Activated CD4-positive, CD25-positive, alpha-beta regulatory T cell treated with anti-CD3 and anti-CD28 coated beads, Interleukin-2, amount 50 U/mL, for 72 hours (primary cell): ENCODE measurements at regions not wholly inside any gene's neighbourhood (a gene's known extent, or its start where the extent isn't known, plus 50 kb on each side); places are given as distances from the start of the nearest gene placed in this dataset.

ENCODE experiments used
- DNase-seq: peaks from one replicate; pipeline ENCODE4 v3.0.0; 2021

DNA sequence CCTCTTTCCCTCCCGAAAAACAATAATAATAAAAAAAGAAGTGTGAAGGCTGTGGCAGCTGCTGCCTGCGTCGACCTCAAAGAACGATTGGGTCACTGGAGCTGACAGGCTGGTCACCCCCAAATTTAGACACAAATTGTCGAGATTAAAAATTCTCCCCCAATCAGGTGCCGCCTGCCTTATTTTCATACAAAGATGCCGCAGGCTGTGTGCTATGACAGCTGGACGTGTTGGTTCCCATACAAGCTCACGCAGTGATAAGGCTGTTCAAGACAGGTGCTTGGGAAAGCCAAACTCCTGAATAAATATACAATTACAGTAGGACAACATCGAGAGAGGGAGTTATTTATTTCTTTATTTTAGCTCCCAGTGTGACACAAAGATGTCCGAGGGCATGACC is 1041.8 kb downstream of the VRK1 start:
- no peak for DNase-seq

DNA sequence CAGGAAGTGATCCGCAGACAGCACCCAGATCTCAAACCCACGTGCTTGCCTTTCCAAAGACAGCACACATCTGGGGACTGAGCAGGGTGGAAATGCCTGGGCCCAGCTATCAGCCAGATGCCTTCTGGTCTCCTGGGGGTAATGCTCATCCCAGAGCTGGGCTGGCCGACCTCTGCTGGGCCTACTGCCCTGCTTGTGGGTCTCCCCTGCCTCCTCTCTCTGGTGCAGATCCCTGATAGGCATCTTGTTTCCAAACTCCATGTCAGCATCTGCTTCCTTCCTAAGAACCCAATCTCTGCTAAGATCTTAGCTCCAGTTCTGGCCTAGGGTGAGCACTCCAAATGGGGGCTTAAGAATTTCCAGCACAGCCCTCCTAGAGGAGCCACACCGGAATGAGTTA is 1043.0 kb downstream of the VRK1 start:
- no peak for DNase-seq

DNA sequence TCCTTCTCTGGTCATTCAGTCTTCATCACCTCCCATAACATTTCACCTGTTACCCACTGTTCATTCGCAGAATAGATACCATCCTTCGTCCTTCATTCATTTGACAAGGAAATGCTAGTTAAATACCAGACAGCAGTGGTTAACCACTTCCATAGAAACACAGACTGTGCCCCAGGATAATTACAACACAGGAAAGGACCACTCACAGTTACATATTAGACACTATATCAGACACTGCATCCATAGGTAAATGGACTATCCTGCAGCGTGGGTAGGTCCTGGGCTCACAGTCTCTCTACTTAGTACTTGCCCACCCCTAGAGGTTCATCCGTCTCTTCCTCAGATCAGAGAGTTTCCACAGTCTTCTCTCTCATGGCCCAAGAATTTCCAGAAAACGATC is 1044.6 kb downstream of the VRK1 start:
- no peak for DNase-seq

DNA sequence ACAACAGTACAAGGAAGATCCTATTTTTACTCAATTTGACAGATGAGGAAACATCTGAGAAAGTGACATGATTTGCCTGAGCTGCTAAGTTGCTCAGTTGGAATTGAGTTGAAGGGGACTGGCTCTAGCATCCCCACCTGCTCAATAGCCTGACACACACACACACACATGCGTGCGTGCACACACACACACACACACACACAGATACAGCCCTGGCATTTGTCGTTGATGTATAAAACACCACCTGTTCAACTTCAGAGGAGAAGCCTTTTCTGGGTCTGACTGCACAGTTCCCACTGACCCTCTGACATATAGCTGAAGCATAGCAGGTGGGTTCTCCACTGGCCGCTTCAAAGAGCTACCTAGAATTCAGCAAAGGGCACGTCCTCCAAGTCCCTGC is 1045.9 kb downstream of the VRK1 start:
- DNase-seq: no peak

DNA sequence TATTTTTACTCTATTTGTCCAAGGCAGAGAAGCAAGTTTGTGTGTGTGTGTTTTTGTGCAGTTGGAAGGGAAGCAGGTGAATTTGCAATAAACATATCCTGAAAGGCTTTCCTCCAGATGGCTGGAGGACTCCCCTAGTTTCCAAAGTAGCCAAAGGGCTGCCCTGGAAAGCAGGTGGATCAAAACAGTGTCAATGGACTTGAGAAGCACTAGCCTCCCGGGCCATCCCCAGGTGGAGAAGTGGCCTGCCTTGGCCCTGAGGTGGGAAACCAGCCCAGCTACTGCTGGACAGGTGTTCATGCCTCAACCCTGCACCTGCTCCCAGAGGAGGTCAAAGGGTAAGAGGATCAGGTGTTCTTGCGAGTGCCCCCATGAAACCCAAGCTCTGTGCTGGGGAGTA is 1046.9 kb downstream of the VRK1 start:
- DNase-seq: no peak

DNA sequence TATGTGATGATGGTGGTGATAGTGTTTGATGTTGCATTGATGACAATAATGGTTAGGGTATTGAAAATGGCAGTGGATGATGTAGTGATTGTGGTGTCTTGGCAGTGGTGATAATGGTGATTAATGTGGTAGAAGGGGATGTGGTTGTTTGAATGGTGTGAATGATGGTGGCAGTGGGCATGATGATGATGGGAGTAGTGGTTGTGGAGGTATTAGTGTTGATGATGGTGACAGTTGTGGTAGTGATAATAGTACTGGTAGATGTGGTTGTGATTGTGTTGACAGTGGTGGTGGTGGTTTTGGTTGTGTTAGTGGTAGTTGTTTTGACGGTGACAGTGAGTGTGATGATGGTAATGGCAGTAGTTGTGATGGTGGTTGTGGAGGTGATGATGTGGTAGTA is 1049.0 kb downstream of the VRK1 start:
- no peak for DNase-seq

DNA sequence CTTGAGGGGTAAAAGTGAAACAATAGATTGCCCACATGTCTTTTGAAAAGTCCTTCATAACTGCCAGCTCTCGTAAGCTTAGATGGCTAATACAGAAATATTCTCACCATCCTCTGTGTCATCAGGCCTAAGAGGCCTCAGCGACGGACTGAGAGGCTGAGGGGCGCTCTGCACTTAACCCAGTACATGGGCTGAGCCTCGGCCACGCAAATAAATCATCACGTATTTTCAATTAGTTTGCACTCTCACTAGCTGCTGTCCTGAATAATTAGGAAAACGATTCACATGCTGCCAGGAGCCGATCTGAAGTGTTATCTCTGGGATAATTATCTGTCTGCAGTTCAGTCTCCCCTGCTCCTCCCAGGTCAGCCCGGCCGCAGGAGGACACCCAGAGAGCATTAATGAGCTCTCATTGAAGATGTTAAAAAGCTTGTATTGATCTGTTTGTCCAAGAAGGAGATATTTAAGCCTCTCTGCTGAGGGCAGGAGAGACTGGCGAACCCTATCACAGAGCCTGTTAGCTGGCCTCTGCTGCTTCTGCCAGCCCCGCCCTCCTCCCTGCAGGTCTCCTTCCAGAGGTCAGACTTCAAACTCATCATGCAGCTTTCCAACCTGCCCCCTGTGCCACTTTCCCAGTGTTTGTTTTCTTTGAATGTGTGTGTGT is 1051.3 kb downstream of the VRK1 start:
- DNase-seq: no peak

DNA sequence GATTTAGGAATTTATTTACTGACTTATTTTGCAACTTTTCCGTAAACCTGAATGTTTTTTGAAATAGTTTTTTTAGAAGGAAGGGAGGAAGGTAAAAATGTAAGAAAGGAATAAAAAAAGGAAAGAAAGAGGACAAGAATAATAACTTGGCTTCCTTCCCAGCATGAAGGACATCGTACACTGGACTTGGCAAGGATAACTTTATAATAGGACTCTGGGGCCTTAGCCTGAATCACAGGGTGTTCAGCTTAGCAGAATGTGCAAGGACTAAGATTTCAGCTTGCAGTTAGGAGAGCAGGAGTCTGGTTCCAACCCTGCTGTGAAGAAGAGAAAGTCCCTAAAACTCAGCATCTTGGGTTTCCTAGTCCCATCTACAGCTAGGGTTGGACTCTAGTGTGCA is 1053.3 kb downstream of the VRK1 start:
- no peak for DNase-seq

DNA sequence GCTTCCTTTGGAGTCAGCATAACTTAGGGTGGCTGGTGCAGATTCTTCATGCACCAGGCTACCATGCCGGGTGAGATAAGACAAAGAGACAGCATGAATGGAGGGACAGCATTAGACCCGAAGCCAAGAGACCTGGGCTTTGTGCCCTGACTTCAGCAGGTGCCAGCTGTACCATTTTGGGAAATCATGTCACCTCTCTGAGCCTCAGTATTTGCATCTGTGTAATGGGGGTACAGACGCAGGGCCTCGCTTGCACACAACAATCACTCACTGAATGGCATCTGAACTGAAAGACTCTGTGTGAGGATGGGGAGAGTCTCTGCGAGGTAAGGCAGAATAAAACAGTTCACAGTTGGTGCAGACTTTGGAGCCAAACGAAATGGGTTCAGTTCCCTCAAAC is 1053.7 kb downstream of the VRK1 start:
- DNase-seq: no peak

DNA sequence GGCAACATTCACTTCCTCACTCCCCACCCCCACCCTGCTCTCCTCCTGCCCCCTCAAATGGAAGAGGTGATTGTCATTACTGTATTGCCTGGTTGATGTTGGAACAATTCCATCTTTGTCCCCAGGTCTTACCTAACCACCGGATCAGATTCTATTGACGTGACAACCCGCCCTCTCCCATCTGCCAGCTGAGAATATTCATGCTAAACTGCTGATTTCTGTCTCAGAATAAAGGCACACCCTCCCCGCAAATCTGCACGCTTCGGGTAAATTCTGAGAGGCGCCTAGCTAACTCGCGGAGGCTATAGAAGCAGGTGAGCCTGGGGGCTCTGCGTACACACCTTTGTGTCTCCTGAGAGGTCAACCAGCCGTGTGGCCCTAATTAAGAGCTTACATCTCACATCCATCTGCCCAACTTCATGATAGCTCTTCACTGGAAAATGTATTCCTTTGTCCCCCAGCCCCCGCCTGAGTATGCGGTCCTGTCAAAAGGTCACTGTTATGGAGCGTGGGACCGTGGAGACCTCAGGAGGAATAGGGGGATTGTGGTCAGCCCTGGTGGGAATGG is 1054.3 kb downstream of the VRK1 start:
- DNase-seq: no peak

DNA sequence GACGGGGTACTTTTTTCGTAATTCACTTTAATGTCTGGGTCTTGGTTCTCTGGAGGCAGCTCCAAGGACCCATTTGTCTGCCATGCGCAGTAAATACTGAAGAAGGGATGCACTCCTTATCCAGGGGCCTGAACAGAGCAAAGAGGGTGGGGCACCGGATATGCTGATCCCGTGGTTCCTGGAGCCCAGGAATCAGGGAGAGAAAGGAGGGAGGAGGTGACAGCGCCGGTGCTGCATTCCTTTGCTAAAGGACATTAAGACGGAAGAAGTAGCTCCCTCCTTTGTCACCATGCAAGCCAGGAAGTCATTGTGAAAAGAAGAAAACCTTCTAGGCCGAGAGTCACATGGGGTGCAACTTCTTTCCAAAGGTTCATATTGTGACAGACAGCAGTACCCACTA is 1057.7 kb downstream of the VRK1 start:
- no peak for DNase-seq

DNA sequence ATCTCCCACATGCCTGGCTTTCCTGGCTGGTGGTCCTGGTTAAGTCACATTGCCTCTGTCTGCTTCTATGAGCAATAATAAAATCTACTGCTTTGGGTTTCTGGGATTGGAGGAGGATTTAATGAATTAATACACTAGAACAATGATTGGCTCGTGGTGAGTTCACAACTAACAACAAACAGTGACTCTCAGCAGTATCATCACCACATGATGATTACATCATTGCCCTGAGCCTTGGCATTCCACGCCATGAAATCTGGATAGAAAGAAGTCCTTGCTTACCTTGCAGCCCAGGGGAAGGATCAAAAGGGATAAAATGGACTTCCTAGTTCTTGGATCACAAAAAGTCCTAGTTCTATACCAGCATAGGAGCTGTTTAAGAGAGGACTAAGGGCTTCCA is 1069.0 kb downstream of the VRK1 start:
- no peak for DNase-seq

DNA sequence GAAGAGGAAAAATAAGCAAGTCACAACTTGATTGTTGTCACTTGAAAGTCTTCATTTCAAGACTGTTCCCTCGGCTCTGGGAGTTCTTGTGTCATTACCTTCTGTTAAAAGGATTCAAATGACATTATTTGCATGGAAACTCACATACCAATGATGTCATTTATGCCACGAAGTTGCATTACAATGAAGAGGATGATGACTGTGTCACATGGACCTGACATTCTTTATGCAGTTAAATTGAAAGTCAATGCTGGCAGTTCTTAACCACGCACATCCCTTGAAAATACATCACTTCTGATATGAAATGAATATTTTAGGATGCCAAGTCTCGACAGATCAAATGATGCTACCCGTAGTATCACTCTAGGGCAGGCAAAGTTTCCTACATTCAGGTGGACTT is 1069.5 kb downstream of the VRK1 start:
- DNase-seq: no peak

DNA sequence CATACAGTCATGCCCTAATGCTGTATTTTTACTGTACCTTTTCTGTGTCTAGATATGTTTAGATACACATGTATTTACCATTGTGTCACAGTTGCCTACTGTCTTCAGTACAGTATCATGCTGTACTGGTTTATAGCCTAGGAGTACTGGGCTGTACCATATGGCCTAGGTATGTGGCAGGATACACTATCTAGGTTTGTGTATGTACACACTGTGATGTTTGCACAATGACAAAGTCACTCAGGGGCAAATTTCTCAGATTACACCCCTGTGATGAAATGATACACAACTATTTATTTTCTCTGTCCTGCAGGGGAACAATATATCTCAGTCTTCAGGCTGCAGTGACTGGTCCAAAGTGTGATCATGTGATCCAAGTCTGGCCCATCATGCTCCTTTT is 1076.1 kb downstream of the VRK1 start:
- no peak for DNase-seq

DNA sequence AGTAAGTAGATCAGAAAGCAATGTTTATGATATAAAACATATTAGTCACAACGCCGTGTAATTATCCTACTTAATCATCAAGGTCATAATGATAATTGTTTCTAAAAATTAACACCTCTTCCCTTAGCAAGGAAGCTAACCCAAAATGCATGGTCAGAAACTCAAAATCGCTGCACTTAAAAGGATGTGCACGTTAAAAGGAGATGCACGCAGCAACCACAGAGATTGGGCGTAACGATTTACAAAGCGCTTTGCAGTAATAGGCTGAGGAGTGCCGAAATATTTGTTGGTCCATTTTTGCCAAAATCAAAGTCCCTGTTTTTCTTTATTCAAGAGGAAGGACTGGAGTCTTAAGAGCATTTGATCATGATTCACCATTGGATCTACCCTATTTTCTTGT is 1077.2 kb downstream of the VRK1 start:
- no peak for DNase-seq

DNA sequence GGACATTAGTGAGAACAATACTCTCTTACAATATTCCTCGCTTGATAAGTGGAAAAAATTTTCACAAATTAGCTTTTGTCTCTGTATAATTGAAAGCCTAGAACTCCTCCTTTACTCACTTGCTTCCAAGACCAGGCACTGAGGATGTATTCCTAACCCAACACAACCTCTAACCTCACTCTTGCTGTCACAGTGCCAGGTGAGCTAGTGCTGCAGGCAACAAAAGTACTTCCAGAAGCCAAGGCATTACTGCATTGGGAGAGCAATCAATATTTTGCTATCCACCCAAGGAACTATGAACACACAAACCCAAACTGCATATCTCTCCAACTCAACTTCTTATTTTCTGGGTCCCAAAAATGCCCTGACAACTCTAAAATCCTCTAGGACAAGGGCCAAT is 1081.0 kb downstream of the VRK1 start:
- DNase-seq: no peak

DNA sequence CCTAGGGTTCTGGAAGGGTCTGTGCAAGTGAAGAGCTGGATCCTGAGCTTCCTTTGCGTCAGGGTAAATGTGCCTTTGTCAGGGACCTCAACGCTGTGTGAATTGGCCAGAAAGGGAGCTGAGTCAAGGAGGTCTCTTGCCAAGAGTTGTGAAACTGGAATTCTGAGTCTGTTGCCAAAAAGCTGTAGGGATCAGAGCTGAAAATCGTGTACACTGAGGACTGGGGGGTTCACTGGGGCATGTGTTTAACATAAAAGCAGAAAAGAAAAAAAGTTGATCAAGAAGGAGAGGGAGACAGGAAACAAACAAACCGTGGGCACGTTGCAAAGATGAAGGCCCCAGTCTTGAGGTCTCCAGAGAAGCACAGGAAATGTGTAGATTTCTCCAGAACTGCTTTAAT is 1081.5 kb downstream of the VRK1 start:
- no peak for DNase-seq

DNA sequence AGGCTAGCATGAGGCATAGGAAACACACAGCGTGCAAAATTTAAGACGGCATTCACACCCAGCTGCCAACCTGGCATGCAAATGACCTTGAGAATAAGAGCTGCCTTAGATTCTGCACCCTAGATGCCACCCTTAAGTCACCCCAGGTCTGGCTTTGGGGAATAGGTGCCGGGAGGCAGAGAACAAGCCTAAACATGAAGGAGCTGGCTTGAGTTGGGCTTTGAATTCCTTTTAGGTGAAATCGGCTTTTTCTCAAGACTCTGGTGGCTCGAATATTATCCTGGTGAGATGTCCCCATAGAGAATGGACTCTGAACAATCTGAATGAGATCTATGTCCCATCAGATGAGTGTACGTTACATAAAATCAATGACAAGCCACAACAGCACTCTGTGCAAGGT is 1090.5 kb downstream of the VRK1 start:
- no peak for DNase-seq

DNA sequence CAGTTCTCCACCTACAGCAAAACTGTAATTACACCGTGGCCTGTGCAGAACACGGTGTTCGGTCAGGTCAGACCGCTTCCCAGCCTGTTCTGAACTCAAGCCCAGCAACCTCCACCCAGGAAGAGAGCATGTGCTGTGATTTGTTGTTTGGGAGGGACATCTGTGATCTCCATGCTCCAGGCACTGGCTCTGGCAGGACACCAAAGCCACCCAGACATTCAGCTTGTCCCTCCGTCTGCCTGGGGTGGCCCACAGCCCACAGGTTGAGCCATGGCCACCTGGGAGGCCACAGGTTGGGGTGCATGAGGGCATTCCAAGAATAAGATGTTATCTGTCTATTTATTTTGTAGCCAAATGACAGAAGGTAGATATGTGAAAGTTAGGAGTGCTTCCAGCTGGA is 1091.1 kb downstream of the VRK1 start:
- no peak for DNase-seq

DNA sequence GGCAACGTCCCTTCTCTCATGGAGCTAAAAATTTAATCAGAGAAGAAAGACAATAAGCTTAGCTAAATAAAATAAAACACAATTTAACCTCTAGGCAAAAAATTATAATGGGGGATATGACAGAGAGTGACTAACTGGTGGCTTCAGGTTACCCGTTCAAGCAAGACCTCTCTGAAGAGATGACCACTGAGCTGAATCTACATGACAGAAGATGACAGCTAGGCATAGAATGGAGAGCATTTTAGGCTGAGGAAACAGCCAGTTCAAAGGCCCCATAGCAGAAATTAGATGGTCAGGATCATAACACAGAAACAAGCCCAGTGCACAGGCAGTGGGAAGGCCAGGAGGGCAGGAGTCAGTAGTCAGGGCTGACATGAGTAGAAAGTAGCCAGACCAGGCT is 1094.3 kb downstream of the VRK1 start:
- no peak for DNase-seq

DNA sequence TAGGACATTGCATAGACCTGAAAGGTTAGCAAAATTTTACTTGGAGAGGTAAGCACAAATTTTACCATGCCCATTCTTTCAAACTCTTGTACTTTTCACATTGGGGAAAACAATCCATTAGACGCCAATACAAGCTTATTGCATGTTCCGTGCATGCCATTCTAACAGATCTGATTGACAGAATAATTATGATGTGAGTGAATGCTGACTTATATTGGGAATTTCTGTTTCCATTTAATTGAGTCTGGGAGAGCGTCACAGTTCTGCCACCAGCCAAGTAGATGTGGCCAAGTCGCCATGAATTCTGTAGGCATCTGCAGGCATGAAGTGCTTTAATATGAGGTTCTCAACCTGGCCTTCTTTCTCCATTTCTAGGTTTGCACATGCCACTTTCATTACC is 1097.4 kb downstream of the VRK1 start:
- no peak for DNase-seq

DNA sequence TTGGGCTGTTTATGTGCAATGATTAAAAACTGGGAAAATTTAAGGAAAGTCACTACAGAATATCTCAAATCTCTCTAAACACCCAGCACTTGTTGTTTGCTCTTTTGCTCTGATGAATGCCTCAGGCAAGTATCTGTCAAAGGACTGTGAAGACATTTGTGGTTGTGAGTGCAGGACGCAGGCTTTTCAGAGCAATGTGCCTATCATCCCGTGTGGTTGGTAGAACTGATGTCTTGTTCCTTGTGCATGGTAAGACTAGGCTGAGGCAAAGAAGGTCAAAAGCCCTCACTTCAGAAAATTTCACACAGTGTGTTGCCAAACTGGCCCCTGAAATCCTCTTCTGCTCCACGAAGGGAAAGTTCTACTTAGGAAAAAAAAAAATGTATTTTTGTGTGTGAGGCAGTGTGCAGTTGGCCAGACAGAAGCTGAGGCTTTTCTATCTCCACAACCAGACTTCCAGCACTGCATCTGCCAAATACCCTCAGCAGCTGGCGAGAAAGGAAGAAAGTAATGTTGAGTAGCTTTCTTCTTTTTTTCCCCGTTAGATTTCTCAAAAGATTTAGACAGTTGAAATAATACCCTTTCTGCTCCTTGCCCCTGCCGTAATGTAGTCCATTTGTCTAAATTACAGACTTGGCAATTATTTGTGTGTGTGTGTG is 1103.1 kb downstream of the VRK1 start:
- no peak for DNase-seq

DNA sequence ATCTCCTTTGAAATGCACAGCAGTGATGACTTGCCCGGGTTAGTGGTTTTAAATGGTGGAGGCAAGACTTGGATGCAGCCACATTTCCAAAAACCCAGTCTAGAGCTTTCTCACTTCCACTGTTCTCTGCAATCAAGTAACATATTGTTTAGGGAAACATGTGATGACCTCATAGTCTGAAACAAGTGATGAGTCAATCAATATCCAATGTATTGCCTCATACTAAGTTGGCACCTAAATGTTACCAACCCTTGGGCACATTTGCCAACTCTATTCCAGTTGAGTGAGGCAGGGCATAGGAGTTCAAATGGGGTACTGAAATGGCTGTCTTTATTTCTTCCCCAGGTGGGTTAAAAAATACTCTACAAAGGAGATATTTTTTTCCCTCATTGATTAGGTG is 1105.4 kb downstream of the VRK1 start:
- no peak for DNase-seq

DNA sequence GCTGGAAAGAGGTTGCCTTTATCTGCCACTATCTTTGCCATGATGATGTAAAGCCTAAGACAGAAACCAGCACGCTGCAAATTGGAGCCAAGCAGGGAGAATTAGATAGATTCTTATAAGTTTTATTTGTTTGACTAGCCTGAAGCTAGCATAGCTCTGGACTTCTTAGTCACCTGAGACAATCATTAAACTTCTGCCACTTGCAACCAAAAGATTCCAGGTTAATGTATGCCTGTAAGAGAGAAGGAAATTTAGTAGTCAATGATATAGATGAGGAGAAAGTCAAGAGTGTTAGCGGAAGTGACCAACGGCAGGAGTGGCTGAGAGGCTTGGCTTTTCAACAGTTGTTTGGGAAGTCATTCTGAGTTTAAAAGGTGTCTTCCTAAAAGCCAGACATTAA is 1106.6 kb downstream of the VRK1 start:
- DNase-seq: no peak

DNA sequence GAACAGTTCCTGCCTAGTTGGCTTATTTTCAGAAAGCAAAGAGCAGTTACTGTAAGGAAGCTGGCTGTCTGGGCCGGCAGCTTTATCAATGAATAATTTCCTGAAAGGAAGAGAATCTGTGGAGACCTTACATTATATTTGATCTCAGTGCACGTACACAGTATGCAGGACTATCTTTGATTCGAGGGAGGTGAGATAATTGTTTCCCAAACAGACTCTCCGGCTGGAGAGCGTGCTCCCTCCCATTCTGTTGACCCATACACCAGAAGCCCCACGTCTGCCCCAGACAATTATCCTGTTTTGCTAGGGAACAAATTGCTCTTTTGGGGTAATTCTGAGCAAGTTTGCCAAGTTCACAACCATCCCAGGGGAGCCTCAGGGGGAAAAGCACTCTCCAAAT is 1115.0 kb downstream of the VRK1 start:
- no peak for DNase-seq
